A172 (cell line): ENCODE measurements at regions not wholly inside any gene's neighbourhood (a gene's known extent, or its start where the extent isn't known, plus 50 kb on each side); places are given as distances from the start of the nearest gene placed in this dataset.
"Not testable (repeated sequence)": the region's sequence is repeated elsewhere in the genome, so short reads cannot be mapped to it uniquely, and the experiment has no call there.

ENCODE experiments used
- DNase-seq: peaks from one replicate; pipeline ENCODE4 v3.0.0-alpha.2; 2015; ENCODE audit warnings: low spot score

- DNase-seq = no peak
Measured at GRCh38 chr13:31385540-31385939, 185.8 kb downstream of the B3GLCT start.

GRCh38 chr13:31394506-31394905 lies 194.7 kb downstream of the B3GLCT start:
- DNase-seq = peak; percentile 58

- no peak for DNase-seq
Measured at GRCh38 chr13:31395090-31395489, 195.3 kb downstream of the B3GLCT start.

GRCh38 chr13:31399690-31400089 lies 199.9 kb downstream of the B3GLCT start:
- DNase-seq = no peak

- not testable (repeated sequence) for DNase-seq
Measured at GRCh38 chr13:31403711-31404110, 203.9 kb downstream of the B3GLCT start.

GRCh38 chr13:31408927-31409326 lies 209.2 kb downstream of the B3GLCT start:
- DNase-seq = no peak

GRCh38 chr13:31409678-31410356 lies 210.0 kb downstream of the B3GLCT start:
- DNase-seq = no peak

- no peak for DNase-seq
Measured at GRCh38 chr13:31413516-31413915, 213.7 kb downstream of the B3GLCT start.

- no peak for DNase-seq
Measured at GRCh38 chr13:31416066-31416465, 216.3 kb downstream of the B3GLCT start.

GRCh38 chr13:31418186-31418585 lies 218.4 kb downstream of the B3GLCT start:
- no peak for DNase-seq

- DNase-seq = no peak
Measured at GRCh38 chr13:31421756-31422155, 222.0 kb downstream of the B3GLCT start.

- peak; percentile 73 for DNase-seq
Measured at GRCh38 chr13:31424130-31424729, 224.5 kb downstream of the B3GLCT start.

- DNase-seq = no peak
Measured at GRCh38 chr13:31426395-31426794, 226.6 kb downstream of the B3GLCT start.

- no peak for DNase-seq
Measured at GRCh38 chr13:31427151-31428100, 227.7 kb downstream of the B3GLCT start.

GRCh38 chr13:31431722-31432137 lies 232.0 kb downstream of the B3GLCT start:
- peak; percentile 46 for DNase-seq

- DNase-seq = no peak
Measured at GRCh38 chr13:31433207-31433606, 233.4 kb downstream of the B3GLCT start.

- no peak for DNase-seq
Measured at GRCh38 chr13:31433746-31434145, 234.0 kb downstream of the B3GLCT start.

- DNase-seq = no peak
Measured at GRCh38 chr13:31434613-31435012, 234.8 kb downstream of the B3GLCT start.

GRCh38 chr13:31435536-31435935 lies 235.8 kb downstream of the B3GLCT start:
- DNase-seq = no peak

- DNase-seq = no peak
Measured at GRCh38 chr13:31436478-31436877, 236.7 kb downstream of the B3GLCT start.

GRCh38 chr13:31437975-31438374 lies 238.2 kb downstream of the B3GLCT start:
- no peak for DNase-seq

GRCh38 chr13:31440132-31440531 lies 240.4 kb downstream of the B3GLCT start:
- DNase-seq = peak; percentile 4
